Mammary epithelial cell (primary cell): ENCODE measurements at regions not wholly inside any gene's neighbourhood (a gene's known extent, or its start where the extent isn't known, plus 50 kb on each side); places are given as distances from the start of the nearest gene placed in this dataset.

ENCODE experiments used
- CTCF ChIP-seq, 2 donors: IDR thresholded peaks in 1 of 2; conservative IDR thresholded peaks in 1 of 2; 2 replicates each; pipeline ENCODE4 v1.5.1; 2011 to 2012; ENCODE audit warnings: inconsistent platforms in 2 of 2, low read length in 2 of 2, mild to moderate bottlenecking in 2 of 2, control low read depth in 1 of 2, low read depth in 1 of 2; ENCODE audit not compliant: insufficient read depth in 1 of 2; ENCODE audit errors: extremely low read depth in 1 of 2
- EZH2 ChIP-seq: IDR thresholded peaks from 2 replicates; pipeline ENCODE4 v1.6.1; 2012; ENCODE audit warnings: low read length, inconsistent platforms, borderline replicate concordance

- TF ChIP-seq CTCF (conservative IDR thresholded peaks at IDR 0.05 in 1 of 2, IDR thresholded peaks at IDR 0.05 in 1 of 2; ENCODE audit: extremely low read depth in 1 of 2, insufficient read depth in 1 of 2, low read depth in 1 of 2, low read length in 2 of 2) (no peak), EZH2 (no peak)
These were observed 195.9 kb upstream of the DDX18 start for GRCh38 chr2:117618607-117619006.
